ENCODE measurements at regions not wholly inside any gene's neighbourhood (a gene's known extent, or its start where the extent isn't known, plus 50 kb on each side); places are given as distances from the start of the nearest gene placed in this dataset.

DNA sequence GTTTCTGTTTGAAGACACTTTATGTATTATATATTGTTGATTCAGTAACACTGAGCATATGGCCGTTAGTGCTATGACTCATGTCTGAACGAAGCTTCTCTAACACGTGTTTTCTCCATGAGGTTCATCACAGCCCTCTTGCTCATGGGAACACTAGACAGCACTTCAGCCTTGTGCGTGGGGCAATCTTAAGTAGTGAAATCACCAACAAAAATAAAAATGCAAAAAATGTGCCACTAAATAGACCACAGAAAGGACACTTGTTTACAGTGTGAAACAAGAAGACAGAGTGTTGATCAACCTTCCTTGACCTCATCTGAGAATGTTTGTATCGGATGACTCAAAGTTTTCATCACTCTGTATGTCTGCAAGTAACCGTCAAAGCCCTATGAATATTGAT is 94.5 kb downstream of the FDX1 start:
- no peak for TF ChIP-seq POLR2AphosphoS5 (IDR thresholded peaks at IDR 0.05; ENCODE audit: borderline replicate concordance, low read depth, low read length)
- TF ChIP-seq EZH2 (IDR thresholded peaks at IDR 0.05): no peak

All from SK-N-MC (cell line).